ENCODE measurements at regions not wholly inside any gene's neighbourhood (a gene's known extent, or its start where the extent isn't known, plus 50 kb on each side); places are given as distances from the start of the nearest gene placed in this dataset.

DNA sequence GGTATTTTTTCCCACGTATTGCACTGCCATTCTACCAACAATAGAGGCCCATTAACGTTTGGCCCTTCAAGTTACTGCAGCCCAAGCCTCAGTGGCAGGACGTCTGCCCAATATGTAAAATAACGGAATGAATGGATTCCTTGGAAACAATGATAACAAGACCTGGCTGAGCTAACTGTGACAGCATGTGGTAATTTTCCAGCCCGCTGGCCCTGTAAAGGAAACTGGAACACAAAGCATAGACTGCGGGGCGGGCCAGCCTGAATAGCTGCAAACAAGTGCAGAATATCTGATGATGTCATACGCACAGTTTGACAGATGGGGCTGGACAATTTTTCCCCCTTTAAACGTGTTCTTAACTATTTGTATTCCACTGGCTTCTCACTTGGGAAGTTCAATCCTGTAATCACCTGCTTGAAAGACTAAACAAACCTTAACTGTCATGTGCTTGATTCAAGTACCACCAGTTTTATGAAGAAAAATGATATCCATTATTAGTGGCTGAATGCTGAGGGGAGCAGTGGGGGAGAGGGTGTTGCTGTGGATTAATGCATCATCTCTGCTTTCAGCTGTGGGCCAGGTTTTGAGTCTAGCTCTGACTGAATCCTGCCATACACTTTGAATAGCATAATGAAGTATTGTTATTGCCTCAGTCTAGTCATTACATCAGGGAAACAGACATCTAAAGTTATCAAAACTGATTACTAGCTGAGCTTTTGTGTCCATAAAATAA lies 323.9 kb downstream of the TMEM161B start:
- no peak overlapping the region for H3K4me3 ChIP-seq
- no peak overlapping the region for H3K27ac ChIP-seq
- TF ChIP-seq, protein P1, sequence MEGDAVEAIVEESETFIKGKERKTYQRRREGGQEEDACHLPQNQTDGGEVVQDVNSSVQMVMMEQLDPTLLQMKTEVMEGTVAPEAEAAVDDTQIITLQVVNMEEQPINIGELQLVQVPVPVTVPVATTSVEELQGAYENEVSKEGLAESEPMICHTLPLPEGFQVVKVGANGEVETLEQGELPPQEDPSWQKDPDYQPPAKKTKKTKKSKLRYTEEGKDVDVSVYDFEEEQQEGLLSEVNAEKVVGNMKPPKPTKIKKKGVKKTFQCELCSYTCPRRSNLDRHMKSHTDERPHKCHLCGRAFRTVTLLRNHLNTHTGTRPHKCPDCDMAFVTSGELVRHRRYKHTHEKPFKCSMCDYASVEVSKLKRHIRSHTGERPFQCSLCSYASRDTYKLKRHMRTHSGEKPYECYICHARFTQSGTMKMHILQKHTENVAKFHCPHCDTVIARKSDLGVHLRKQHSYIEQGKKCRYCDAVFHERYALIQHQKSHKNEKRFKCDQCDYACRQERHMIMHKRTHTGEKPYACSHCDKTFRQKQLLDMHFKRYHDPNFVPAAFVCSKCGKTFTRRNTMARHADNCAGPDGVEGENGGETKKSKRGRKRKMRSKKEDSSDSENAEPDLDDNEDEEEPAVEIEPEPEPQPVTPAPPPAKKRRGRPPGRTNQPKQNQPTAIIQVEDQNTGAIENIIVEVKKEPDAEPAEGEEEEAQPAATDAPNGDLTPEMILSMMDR (IDR thresholded peaks at IDR 0.05), result no peak
- DNase-seq (ENCODE audit: low spot score), result no peak

DNA sequence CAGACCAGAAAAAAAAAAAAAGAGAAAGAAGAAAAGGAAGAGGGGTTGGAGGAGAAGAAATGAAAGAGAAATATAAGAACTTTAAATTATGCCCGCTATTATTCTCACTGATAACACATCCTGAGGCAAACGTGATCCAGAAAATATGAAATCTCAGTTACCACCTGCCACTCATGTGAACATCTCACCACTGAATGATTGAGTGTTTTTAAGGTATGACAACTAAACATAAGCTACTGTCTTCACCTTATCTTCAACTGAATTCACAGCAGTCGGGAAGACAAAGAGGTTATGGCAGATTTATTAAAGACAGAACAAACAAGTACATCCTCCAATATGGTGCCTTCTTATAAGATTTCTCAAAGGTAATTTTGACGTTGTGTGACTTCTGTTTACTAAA lies 327.9 kb downstream of the TMEM161B start:
- TF ChIP-seq, protein P1 (IDR thresholded peaks at IDR 0.05), result no peak
- Histone ChIP-seq H3K4me3 (no peak overlapping the region), H3K27ac (no peak overlapping the region)
- DNase-seq (ENCODE audit: low spot score), result no peak

DNA sequence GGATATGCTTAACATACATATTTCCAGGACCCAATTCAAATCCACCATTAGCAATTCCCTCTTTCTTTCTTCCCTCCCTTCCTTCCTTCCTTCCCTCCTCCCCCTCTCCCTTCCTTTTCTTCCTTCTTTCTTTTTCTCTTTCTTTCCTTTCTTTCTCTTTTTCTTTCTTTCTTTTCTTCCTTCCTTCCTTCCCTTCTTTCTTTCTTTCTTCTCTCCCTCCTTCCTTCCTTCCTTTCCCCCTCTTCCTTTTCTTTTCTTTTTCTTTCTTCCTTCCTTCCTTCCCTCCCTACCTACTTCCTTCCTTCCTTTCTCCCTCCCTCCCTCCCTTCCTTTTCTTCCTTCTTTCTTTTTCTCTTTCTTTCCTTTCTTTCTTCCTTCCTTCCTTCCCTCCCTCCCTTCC lies 332.0 kb downstream of the TMEM161B start:
- H3K27ac ChIP-seq, result no peak overlapping the region
- TF ChIP-seq, protein P1 (IDR thresholded peaks at IDR 0.05), result no peak

DNA sequence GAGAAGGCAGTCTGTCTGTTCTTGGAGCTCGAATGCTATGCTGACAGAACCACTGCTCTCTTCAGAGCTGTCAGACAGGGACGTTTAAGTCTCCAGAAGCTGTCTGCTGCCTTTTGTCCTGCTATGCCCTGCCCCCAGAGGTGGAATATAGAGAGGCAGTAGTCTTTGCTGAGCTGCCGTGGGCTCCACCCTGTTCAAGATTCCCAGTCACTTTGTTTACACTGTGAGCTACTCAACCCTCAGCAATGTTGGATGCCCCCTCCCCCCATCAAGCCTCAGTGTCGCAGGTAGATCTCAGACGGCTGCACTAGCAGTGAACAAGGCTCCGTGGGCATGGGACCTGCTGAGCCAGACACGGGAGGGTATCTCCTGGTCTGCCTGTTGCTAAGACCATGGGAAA lies 344.2 kb downstream of the TMEM161B start:
- DNase-seq (ENCODE audit: low spot score), result no peak
- TF ChIP-seq, protein P1 (IDR thresholded peaks at IDR 0.05), result no peak
- H3K4me3 ChIP-seq, result no peak overlapping the region
- H3K27ac ChIP-seq, result no peak overlapping the region

More for the DNA sequence above, 332.0 kb downstream of the TMEM161B start:
- H3K4me3 ChIP-seq, result no peak overlapping the region
- no peak for DNase-seq (ENCODE audit: low spot score)

DNA sequence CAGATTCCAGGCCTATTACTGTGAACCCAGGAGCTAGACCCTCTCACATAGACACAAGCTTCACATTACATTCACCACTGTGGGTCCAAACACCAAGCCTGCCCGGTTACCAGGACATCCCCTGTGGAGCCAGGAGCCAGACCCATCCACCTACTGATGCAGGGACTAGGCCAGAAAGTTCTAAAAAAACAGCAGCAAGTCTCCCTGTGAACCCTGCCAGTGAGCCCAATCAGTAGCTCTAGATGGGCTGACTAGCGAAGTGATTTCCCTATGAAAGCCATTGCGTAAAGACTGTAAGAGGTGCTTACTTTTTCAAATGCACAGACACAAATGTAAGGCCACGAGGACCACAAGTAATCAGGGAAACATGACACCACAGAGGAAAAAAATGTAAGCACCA lies 352.3 kb downstream of the TMEM161B start:
- DNase-seq (ENCODE audit: low spot score), result no peak

DNA sequence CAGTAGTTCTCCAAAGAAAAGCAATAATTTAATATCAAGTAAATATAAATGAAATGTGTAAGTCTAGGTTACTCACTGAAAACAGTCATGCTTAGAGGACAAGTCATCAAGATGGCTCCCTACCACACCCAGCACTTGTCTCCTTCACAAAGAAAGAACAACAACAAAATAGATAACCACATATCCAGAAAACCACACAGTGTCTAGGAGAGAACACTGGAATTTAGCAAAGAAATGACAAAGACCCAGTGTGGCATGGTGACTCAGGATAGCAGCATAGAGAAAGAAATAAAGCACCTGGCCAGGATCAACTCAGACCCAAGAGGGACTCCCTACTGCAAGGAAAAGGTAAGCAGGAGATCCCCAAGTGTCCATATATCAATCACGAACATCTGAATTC lies 356.2 kb downstream of the TMEM161B start:
- no peak overlapping the region for H3K4me3 ChIP-seq
- no peak for DNase-seq (ENCODE audit: low spot score)
- no peak overlapping the region for H3K27ac ChIP-seq
- TF ChIP-seq, protein P1 (IDR thresholded peaks at IDR 0.05), result no peak

More for the DNA sequence above, 352.3 kb downstream of the TMEM161B start:
- Histone ChIP-seq H3K4me3 (no peak overlapping the region), H3K27ac (no peak overlapping the region)
- TF ChIP-seq, protein P1 (IDR thresholded peaks at IDR 0.05), result no peak

DNA sequence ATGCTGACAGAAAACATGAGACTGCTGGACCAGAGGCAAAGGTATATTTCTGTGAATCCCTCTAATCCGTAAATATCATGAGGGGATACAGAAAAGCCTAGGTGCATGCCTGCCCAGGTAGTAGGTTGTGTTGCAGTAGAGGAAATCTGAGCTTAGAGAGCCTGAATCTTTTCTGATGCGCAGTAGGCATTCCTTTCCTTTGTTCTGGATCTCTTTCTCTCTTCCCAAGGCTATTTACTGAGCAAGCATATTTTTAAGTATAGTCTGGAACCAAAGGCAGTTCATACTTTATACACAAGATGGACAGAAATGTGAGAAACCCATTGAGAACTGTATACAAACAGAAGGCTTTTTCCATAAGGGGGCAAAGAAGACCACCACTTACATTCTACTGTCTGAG lies 359.3 kb downstream of the TMEM161B start:
- DNase-seq (ENCODE audit: low spot score), result no peak
- TF ChIP-seq, protein P1 (IDR thresholded peaks at IDR 0.05), result no peak

More for the DNA sequence above, 359.3 kb downstream of the TMEM161B start:
- Histone ChIP-seq H3K4me3 (no peak overlapping the region), H3K27ac (no peak overlapping the region)
